Endothelial cell (in vitro differentiated cells): ENCODE measurements at regions not wholly inside any gene's neighbourhood (a gene's known extent, or its start where the extent isn't known, plus 50 kb on each side); places are given as distances from the start of the nearest gene placed in this dataset.
"Not testable (repeated sequence)": the region's sequence is repeated elsewhere in the genome, so short reads cannot be mapped to it uniquely, and the experiment has no call there.

Experiments used
- DNase-seq: peaks from one replicate; pipeline ENCODE4 v3.0.0; 2021; ENCODE audit warnings: low spot score
- H3K27ac Mint-ChIP-seq: one replicate; pipeline ENCODE4 v1.8.0; 2021; ENCODE audit warnings: mixed read lengths, inconsistent platforms; ENCODE audit not compliant: unreplicated experiment
- H3K27me3 Mint-ChIP-seq: one replicate; pipeline ENCODE4 v1.8.0; 2021; ENCODE audit warnings: mild to moderate bottlenecking, moderate library complexity, mixed read lengths, inconsistent platforms; ENCODE audit not compliant: unreplicated experiment
- H3K36me3 Mint-ChIP-seq: one replicate; pipeline ENCODE4 v1.8.0; 2021; ENCODE audit warnings: mild to moderate bottlenecking, low read depth, mixed read lengths, inconsistent platforms; ENCODE audit not compliant: unreplicated experiment
- H3K4me1 Mint-ChIP-seq: one replicate; pipeline ENCODE4 v1.8.0; 2021; ENCODE audit warnings: mild to moderate bottlenecking, mixed read lengths, inconsistent platforms; ENCODE audit not compliant: unreplicated experiment
- H3K4me3 Mint-ChIP-seq: one replicate; pipeline ENCODE4 v1.8.0; 2021; ENCODE audit warnings: mild to moderate bottlenecking, mixed read lengths, inconsistent platforms; ENCODE audit not compliant: unreplicated experiment
- H3K9me3 Mint-ChIP-seq: one replicate; pipeline ENCODE4 v1.8.0; 2021; ENCODE audit warnings: mixed read lengths, inconsistent platforms; ENCODE audit not compliant: unreplicated experiment
- TF ChIP-seq, protein P1 (sequence below): fragments of 200-600 bp; sonication (generic); IDR thresholded peaks from one replicate; pipeline ENCODE4 v1.5.0; 2021; ENCODE audit warnings: antibody characterized with exemption; ENCODE audit not compliant: unreplicated experiment

DNA sequence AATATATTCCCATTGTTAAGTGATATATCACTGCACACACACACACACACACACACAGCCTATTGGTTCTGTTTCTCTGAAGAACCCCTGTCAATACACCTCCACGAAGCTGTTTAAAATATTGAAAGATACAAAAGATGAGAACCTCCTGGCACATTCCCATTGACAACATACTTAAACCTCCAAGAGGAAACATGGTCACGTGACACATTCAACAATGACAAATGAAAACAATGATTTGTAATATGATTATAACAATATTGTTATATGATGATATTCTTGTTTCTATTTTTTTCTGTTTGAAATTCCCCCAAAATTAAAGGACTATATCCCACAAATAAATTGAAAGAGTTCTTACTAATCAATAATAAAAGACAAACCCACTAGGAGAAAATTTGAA, 1344.9 kb downstream of the BRD1 start:
- Mint-ChIP-seq H3K4me3 (no peak overlapping the region), H3K27ac (no peak overlapping the region), H3K9me3 (no peaks in the 10 kb centered on the region), H3K4me1 (peaks cover 3% of the 10 kb centered on the region), H3K36me3 (peaks cover 2% of the 10 kb centered on the region), H3K27me3 (peaks cover 2% of the 10 kb centered on the region)
- TF ChIP-seq, protein P1, sequence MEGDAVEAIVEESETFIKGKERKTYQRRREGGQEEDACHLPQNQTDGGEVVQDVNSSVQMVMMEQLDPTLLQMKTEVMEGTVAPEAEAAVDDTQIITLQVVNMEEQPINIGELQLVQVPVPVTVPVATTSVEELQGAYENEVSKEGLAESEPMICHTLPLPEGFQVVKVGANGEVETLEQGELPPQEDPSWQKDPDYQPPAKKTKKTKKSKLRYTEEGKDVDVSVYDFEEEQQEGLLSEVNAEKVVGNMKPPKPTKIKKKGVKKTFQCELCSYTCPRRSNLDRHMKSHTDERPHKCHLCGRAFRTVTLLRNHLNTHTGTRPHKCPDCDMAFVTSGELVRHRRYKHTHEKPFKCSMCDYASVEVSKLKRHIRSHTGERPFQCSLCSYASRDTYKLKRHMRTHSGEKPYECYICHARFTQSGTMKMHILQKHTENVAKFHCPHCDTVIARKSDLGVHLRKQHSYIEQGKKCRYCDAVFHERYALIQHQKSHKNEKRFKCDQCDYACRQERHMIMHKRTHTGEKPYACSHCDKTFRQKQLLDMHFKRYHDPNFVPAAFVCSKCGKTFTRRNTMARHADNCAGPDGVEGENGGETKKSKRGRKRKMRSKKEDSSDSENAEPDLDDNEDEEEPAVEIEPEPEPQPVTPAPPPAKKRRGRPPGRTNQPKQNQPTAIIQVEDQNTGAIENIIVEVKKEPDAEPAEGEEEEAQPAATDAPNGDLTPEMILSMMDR: no peak
- no peak for DNase-seq

DNA sequence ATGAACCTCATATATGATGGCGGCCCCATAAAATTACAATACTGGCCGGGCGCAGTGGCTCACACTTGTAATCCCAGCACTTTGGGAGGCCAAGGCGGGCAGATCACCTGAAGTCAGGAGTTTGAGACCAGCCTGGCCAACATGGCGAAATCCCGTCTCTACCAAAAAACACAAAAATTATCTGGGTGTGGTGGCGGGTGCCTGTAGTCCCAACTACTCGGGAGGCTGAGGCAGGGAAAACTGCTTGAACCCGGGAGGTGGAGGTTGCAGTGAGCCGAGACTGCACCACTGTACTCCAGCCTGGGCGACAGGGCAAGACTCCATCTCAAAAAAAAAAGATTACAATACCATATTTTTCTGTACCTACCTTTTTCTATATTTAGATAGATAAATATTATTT, 1345.5 kb downstream of the BRD1 start:
- not testable (repeated sequence) for H3K27ac Mint-ChIP-seq, H3K9me3 Mint-ChIP-seq, DNase-seq, H3K4me1 Mint-ChIP-seq, H3K4me3 Mint-ChIP-seq, H3K27me3 Mint-ChIP-seq, H3K36me3 Mint-ChIP-seq

DNA sequence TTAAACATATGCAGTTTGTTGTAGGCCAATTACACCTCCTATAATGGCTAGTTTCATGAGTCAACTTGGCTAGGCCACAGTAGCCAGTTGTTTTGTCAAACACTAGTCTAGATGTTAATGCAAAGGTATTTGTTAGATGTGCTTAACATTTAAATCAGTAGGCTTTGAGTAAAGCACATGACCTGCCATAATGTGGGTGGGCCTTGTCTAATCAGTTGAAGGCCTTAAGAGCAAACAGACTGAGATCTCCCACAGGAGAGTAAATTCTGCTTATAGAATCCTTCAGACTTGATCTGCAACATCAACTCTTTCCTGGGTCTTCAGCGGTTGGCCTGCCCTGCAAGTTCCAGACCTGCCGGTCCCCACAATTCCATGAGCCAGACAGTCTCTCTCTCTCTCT, 1345.9 kb downstream of the BRD1 start:
- Mint-ChIP-seq H3K27ac (no peak overlapping the region), H3K4me1 (peaks cover 3% of the 10 kb centered on the region), H3K27me3 (peaks cover 2% of the 10 kb centered on the region), H3K36me3 (no peaks in the 10 kb centered on the region), H3K4me3 (no peak overlapping the region), H3K9me3 (no peaks in the 10 kb centered on the region)
- TF ChIP-seq, protein P1: no peak
- DNase-seq: no peak

DNA sequence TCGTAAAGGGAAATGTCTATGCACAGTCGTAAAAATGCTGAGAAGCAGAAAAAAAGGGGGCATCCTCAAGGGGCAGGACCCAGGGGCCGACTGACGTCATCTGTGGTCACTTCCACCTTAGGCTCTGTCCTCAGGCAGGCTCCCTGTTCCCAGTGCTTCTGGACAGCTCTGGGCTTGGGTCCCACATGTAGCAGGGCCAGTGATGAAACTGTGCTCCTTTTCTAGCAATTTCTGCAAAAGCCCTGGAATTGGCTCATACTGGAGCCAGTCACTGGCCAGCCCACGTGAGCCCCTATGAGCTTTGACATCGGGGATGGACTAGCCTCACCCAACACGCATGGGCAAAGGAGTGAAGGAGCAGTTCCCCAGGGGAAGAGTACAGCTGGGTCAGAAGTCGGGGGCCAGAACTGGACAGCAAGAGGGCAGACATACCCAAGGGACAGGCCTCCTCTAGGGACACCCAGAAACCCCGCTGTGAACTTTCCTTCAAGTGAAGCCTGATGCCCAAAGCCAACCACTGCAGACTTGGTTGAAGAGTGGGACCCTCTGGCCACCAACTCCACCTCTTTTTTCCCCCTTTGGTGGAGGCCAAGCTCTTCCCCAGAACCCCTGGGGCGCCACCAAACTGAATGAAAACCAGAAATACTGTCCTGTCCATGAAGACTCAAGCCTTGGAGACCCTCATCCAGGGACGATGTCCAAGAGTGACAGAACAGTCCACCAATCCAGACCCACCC, 1349.0 kb downstream of the BRD1 start:
- H3K4me3 Mint-ChIP-seq: no peak overlapping the region
- no peak for DNase-seq
- TF ChIP-seq, protein P1: no peak
- no peak overlapping the region for H3K27ac Mint-ChIP-seq
- peaks cover 3% of the 10 kb centered on the region for H3K27me3 Mint-ChIP-seq
- H3K4me1 Mint-ChIP-seq: no peaks in the 10 kb centered on the region
- no peaks in the 10 kb centered on the region for H3K9me3 Mint-ChIP-seq
- H3K36me3 Mint-ChIP-seq: no peaks in the 10 kb centered on the region

DNA sequence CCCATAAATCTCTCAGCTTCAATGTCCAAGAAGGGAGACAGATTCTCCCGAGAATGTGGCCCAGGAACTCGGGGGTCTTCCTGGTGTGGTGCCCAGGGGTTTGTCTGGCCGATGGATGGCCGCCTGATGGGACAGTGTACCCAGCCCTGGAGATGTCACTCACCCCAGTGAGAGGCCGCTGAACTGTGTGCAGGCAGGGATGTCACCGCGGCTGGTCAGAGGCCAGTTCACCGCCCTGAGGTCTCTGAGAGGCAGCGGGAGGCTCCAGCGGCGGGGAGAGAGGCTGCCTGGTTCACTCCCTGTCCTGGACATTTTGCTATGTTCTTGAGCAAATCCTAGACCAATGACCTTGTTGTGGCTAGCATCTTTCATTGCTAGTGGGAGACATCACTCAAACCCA, 1349.5 kb downstream of the BRD1 start:
- no peak for DNase-seq
- Mint-ChIP-seq H3K9me3 (no peaks in the 10 kb centered on the region), H3K4me3 (no peak overlapping the region), H3K27ac (no peak overlapping the region), H3K4me1 (no peaks in the 10 kb centered on the region), H3K36me3 (no peaks in the 10 kb centered on the region), H3K27me3 (peaks cover 3% of the 10 kb centered on the region)
- TF ChIP-seq, protein P1: no peak
